Testis (tissue), 2 donors: ENCODE measurements at regions not wholly inside any gene's neighbourhood (a gene's known extent, or its start where the extent isn't known, plus 50 kb on each side); places are given as distances from the start of the nearest gene placed in this dataset.

ENCODE experiments used
- CTCF ChIP-seq, 3 experiments: fragments of 450-650 bp in 2 of 3; fragments of 200-600 bp in 1 of 3; sonication (generic) in 1 of 3; IDR thresholded peaks; one replicate each; pipeline ENCODE4 v1.5.1; 2016 to 2019; ENCODE audit warnings: antibody characterized with exemption in 3 of 3, mild to moderate bottlenecking in 2 of 3, moderate library complexity in 1 of 3
- POLR2A ChIP-seq: fragments of 450-650 bp; IDR thresholded peaks from one replicate; pipeline ENCODE4 v1.6.1; 2017; ENCODE audit warnings: antibody characterized with exemption, mild to moderate bottlenecking, moderate library complexity

GRCh38 chr2:240244543-240244942, 104.1 kb upstream of the OTOS start:
- TF ChIP-seq CTCF (IDR thresholded peaks at IDR 0.05) (no peak), POLR2A (no peak)
